Transverse colon (tissue), 4 donors: ENCODE measurements at regions not wholly inside any gene's neighbourhood (a gene's known extent, or its start where the extent isn't known, plus 50 kb on each side); places are given as distances from the start of the nearest gene placed in this dataset.

Source experiments
- DNase-seq: peaks from one replicate; pipeline ENCODE4 v3.0.0-alpha.2; 2019
- H3K27ac ChIP-seq, 4 donors: fragments of 200-600 bp; sonication (generic); 2 replicates each; pipeline ENCODE4 v1.5.1; 2016 to 2018; ENCODE audit warnings: inconsistent platforms in 4 of 4
- H3K27me3 ChIP-seq: fragments of 200-600 bp; sonication (generic); 2 replicates; pipeline ENCODE4 v1.5.1; 2017; ENCODE audit warnings: inconsistent platforms
- H3K36me3 ChIP-seq, 4 donors: fragments of 200-600 bp; sonication (generic); 2 replicates each; pipeline ENCODE4 v1.5.1; 2017 to 2019; ENCODE audit warnings: inconsistent platforms in 4 of 4
- H3K4me1 ChIP-seq, 4 donors: fragments of 200-600 bp; sonication (generic); 2 replicates each; pipeline ENCODE4 v1.5.1; 2017 to 2020; ENCODE audit warnings: inconsistent platforms in 4 of 4
- H3K4me3 ChIP-seq, 4 donors: fragments of 200-600 bp; sonication (generic); 1 replicate in 1 of 4; 2 replicates in 3 of 4; pipeline versions ENCODE4 v1.5.1 to v1.6.1; 2017 to 2019; ENCODE audit warnings: inconsistent platforms in 4 of 4
- H3K9me3 ChIP-seq, 2 donors: fragments of 200-600 bp; sonication (generic); 2 replicates each; pipeline ENCODE4 v1.5.1; 2017 to 2019; ENCODE audit warnings: inconsistent platforms in 2 of 2
- EP300 ChIP-seq: sonication (generic); formaldehyde crosslinking; IDR thresholded peaks from one replicate; pipeline ENCODE4 v1.6.1; 2017; ENCODE audit warnings: antibody characterized with exemption, low read depth
- POLR2A ChIP-seq: fragments of 450-650 bp; IDR thresholded peaks from one replicate; pipeline ENCODE4 v1.6.1; 2016; ENCODE audit warnings: antibody characterized with exemption, mild to moderate bottlenecking, moderate library complexity
- POLR2AphosphoS5 ChIP-seq, 3 donors: sonication (generic); formaldehyde crosslinking; IDR thresholded peaks; one replicate each; pipeline ENCODE4 v1.6.1; 2016; ENCODE audit warnings: antibody characterized with exemption in 3 of 3
- WGBS, 2 donors: methylation state at CpG; one replicate each; pipeline ENCODE4 v1.1.5; 2018; ENCODE audit warnings: low coverage in 1 of 2; 5-methylcytosine and 5-hydroxymethylcytosine counted together
- in situ Hi-C, 4 donors: fragments of 200-750 bp; cut with MboI; loops; one replicate each; pipeline versions ENCODE4 v1.15.0 to v1.15.1; 2017; ENCODE audit warnings: low sequenced_read_pairs in 3 of 4, low pct_ligation_motif_present in 1 of 4, low pct_unique_long_range_greater_than_20kb in 1 of 4
- intact Hi-C: fragments of 100-400 bp; cut with DNase I; formaldehyde crosslinking; loops from one replicate; pipeline ENCODE4 v1.15.1; 2023; ENCODE audit warnings: low total_unique reads
- TF ChIP-seq, protein P1 (sequence below), 5 experiments: fragments of 200-600 bp in 3 of 5; fragments of 450-650 bp in 2 of 5; sonication (generic) in 3 of 5; IDR thresholded peaks; 1 replicate in 2 of 5; 2 replicates in 3 of 5; pipeline ENCODE4 v1.5.1; 2016 to 2017; ENCODE audit warnings: antibody characterized with exemption in 5 of 5, inconsistent platforms in 3 of 5, mild to moderate bottlenecking in 2 of 5, moderate library complexity in 1 of 5

- in situ Hi-C loops = no loop called here
- H3K27ac ChIP-seq = no peak overlapping the region
- H3K4me3 ChIP-seq = no peak overlapping the region
- H3K9me3 ChIP-seq = no peaks in the 10 kb centered on the region
- H3K27me3 ChIP-seq = no peaks in the 10 kb centered on the region
- intact Hi-C loops = no loop called here
- H3K4me1 ChIP-seq = no peaks in the 10 kb centered on the region
- TF ChIP-seq EP300 (no peak), POLR2AphosphoS5 (IDR thresholded peaks at IDR 0.05) (no peak), POLR2A (no peak)
- TF ChIP-seq, protein P1, sequence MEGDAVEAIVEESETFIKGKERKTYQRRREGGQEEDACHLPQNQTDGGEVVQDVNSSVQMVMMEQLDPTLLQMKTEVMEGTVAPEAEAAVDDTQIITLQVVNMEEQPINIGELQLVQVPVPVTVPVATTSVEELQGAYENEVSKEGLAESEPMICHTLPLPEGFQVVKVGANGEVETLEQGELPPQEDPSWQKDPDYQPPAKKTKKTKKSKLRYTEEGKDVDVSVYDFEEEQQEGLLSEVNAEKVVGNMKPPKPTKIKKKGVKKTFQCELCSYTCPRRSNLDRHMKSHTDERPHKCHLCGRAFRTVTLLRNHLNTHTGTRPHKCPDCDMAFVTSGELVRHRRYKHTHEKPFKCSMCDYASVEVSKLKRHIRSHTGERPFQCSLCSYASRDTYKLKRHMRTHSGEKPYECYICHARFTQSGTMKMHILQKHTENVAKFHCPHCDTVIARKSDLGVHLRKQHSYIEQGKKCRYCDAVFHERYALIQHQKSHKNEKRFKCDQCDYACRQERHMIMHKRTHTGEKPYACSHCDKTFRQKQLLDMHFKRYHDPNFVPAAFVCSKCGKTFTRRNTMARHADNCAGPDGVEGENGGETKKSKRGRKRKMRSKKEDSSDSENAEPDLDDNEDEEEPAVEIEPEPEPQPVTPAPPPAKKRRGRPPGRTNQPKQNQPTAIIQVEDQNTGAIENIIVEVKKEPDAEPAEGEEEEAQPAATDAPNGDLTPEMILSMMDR (IDR thresholded peaks at IDR 0.05) = no peak
- DNase-seq = no peak
- 69 to 73% methylated on average over 2 of the region's 2 CpGs for WGBS, 2 donors
- no peaks in the 10 kb centered on the region for H3K36me3 ChIP-seq
Observed at GRCh38 chr6:15914553-15914952, 214.3 kb upstream of the MYLIP start.

GRCh38 chr6:15913573-15913972 lies 215.3 kb upstream of the MYLIP start:
- WGBS, 2 donors = 100% methylated on average over 1 to 2 of the region's 2 CpGs
- Histone ChIP-seq H3K9me3 (no peaks in the 10 kb centered on the region), H3K4me1 (no peaks in the 10 kb centered on the region), H3K4me3 (no peak overlapping the region), H3K36me3 (no peaks in the 10 kb centered on the region), H3K27me3 (no peaks in the 10 kb centered on the region), H3K27ac (no peak overlapping the region)
- no peak for DNase-seq
- no peak for TF ChIP-seq POLR2AphosphoS5 (IDR thresholded peaks at IDR 0.05)
- no peak for TF ChIP-seq EP300
- TF ChIP-seq, protein P1 (IDR thresholded peaks at IDR 0.05) = no peak
- TF ChIP-seq POLR2A = no peak
- in situ Hi-C loops = no loop called here
- intact Hi-C loops = no loop called here

DNA sequence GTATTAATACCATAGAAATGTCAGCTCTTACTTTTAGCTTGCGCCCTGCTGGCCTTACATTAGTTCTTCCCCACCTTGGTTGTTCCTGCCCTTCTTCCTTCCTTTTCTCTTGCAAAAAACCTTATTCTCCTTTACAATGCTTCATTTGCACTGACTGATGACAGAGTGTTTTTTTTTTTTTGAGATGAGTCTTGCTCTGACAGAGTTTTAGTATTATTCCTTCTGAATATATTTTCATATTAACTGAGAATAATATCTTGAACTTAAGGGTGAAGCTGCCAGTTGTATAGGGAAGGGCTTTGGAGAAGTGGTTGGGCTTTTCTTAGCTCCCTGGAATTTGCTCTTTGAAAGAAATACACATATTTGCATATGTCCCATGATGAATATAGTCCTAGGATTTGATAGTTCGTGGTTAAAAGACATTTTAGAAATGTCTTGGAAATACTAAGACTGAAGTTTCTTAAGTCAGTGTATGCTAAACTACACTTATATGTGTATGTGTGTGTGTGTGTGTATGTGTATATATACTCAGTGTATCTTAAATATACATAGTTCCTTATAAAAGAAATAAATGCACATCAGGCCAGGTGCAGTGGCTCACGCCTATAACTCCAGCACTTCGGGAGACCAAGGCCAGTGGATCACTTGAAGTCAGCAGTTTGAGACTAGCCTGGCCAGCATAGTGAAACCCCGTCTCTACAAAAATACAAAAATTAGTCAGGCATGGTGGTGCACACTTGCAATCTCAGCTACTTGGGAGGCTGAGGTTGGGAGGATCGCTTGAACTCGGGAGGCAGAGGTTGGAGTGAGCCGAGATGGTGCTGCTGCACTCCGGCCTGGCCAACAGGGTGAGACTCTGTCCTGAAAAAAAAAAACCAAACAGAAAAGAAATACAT lies 216.1 kb upstream of the MYLIP start:
- H3K27me3 ChIP-seq = no peaks in the 10 kb centered on the region
- no peaks in the 10 kb centered on the region for H3K9me3 ChIP-seq
- no peaks in the 10 kb centered on the region for H3K36me3 ChIP-seq
- intact Hi-C loops = no loop called here
- TF ChIP-seq, protein P1 (IDR thresholded peaks at IDR 0.05) = no peak
- no peak for TF ChIP-seq EP300
- TF ChIP-seq POLR2AphosphoS5 (IDR thresholded peaks at IDR 0.05) = no peak
- TF ChIP-seq POLR2A = no peak
- in situ Hi-C loops = no loop called here
- H3K27ac ChIP-seq = no peak overlapping the region
- WGBS, 2 donors = 89 to 97% methylated on average over 5 to 9 of the region's 9 CpGs
- no peak for DNase-seq
- H3K4me1 ChIP-seq = no peaks in the 10 kb centered on the region
- no peak overlapping the region for H3K4me3 ChIP-seq

DNA sequence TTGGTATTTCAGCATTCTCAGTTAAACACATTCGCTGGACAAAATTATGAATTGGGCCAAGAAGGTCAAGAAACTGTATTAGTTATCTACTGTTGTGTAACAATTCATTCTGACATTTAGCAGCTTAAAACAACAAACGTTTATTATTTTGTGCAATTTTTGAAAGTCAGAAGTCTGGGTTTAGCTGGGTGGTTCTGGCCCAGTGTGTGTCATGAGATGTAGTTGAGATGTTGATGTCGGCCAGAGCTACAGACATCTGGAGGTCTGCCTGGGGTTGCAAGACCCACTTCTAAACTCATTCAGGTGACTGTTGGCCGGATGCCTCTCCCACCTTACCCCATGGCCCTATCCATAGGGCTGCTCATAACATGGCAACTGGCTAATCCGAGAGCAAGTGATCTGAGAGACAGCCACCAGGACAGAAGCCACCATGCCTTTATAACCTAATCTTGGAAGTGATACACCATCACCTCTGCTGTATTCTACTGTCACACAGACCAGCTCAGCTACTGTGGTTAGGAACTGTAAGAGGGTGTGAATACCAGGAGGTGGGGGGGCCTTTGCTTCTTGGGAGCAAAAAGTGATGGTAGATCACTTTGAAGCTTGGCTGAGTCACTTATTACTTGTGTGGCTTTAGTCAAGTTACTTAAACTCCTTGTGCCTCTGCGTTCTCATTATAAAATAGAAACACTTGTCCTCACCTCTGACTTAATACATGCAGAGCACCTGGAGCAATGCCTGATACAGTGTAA lies 217.0 kb upstream of the MYLIP start:
- TF ChIP-seq, protein P1 (IDR thresholded peaks at IDR 0.05) = no peak
- TF ChIP-seq EP300 = no peak
- no peak for TF ChIP-seq POLR2AphosphoS5 (IDR thresholded peaks at IDR 0.05)
- TF ChIP-seq POLR2A = no peak
- Histone ChIP-seq H3K9me3 (no peaks in the 10 kb centered on the region), H3K27ac (no peak overlapping the region), H3K27me3 (no peaks in the 10 kb centered on the region), H3K4me3 (no peak overlapping the region), H3K4me1 (no peaks in the 10 kb centered on the region), H3K36me3 (no peaks in the 10 kb centered on the region)
- 75 to 89% methylated on average over 2 to 6 of the region's 6 CpGs for whole genome bisulfite sequencing, 2 donors
- DNase-seq = no peak
- intact Hi-C loops (no loop called here), in situ Hi-C loops (no loop called here)
